GM18498 (cell line): ENCODE measurements at regions not wholly inside any gene's neighbourhood (a gene's known extent, or its start where the extent isn't known, plus 50 kb on each side); places are given as distances from the start of the nearest gene placed in this dataset.
"Not testable (repeated sequence)": the region's sequence is repeated elsewhere in the genome, so short reads cannot be mapped to it uniquely, and the experiment has no call there.

ENCODE experiments used
- ATAC-seq: cut with Tn5 transposase; IDR thresholded peaks from one replicate; pipeline ENCODE4 v1.9.1; 2021; ENCODE audit warnings: mild to moderate bottlenecking, moderate library complexity; ENCODE audit not compliant: unreplicated experiment

- no peak for ATAC-seq
These were observed 56.3 kb upstream of the NCKAP5 start for GRCh38 chr2:133624551-133624950.

GRCh38 chr2:133627741-133628140, 59.5 kb upstream of the NCKAP5 start:
- ATAC-seq, result no peak

DNA sequence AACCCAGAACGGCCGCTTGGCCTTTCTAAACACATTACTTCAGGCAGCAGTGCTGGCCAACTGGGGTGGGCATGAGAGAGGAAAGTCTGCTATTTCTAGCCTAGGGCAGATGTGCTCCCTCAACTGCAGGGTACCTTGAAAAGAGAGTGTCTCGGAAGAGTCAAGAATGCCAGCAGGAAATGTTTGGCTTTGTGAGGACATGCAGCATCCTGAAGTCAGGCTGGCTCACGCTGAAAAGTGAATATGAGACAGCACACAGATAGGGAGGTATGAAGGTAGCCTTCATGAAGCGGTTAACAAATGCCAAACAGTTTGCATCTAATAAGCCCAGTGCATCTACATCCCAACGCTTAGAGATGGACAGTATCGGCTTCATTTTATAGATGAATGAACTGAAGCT, 65.0 kb upstream of the NCKAP5 start:
- ATAC-seq, result no peak

DNA sequence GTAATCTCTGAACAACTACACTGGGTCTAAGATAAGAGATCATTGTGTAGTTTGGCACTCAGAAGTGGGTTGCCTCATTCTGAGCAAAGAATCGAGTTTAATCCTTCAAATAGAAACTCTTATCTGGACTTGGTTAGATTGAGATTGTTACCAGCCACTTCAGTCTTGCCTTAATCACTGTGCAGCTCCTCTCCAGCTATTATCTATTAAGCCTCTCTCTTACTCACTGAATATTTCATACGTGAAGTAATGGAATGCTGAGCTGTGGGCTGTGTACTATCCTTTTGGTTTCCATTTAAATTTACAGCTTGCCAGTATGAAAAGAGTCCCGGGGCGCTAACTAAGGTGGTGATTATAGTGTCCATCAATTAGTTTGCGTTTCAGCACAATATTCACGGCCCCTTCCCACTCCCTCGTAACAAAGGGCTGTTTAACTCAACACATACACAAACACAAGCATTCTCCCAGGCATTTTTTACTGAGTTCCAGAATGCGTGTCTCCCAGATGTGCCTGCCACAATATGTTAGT, 65.7 kb upstream of the NCKAP5 start:
- no peak for ATAC-seq

- ATAC-seq, result no peak
These were observed 66.9 kb upstream of the NCKAP5 start for GRCh38 chr2:133635131-133635530.

DNA sequence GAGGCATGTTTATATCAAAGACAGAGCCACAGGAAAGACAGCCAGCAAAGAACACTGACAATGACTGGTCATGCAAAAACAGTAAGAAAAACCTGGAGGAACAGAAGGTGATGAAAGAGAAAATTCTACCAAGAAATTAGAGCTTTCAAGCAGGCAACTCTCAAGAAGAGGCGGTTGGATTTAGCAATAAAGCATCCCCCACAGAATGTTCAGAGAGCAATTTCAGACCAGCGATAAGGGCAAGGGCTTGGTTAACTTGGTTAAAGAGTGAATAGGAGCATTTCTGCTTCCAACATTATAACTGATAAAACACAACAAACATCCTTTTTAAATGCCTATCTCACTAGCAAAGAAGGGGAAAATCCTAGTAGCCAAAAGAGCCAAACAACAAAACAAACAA, 68.0 kb upstream of the NCKAP5 start:
- ATAC-seq, result no peak

GRCh38 chr2:133640103-133640502, 71.8 kb upstream of the NCKAP5 start:
- ATAC-seq, result no peak

- no peak for ATAC-seq
These were observed 73.2 kb upstream of the NCKAP5 start for GRCh38 chr2:133641497-133641896.

GRCh38 chr2:133641942-133642725, 73.9 kb upstream of the NCKAP5 start:
- no peak for ATAC-seq

DNA sequence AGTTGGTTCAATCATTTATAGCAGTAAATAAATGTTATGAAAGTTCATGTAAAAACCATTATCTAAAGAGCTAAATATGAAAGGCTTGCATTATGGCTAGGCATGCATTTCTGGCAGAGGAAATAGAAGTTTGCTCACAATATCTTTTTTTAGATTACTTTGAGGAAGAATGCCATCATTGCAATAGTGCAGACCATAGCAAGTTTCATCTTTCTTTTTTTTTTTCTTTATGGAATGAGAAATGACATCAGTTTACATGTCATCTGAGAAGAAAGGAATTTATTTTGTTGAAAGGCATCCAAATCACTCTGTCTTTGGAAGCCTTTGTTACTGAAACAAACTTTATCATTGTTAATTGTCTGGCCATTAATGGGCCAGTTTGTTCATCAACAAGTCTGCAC, 74.5 kb upstream of the NCKAP5 start:
- ATAC-seq, result no peak

DNA sequence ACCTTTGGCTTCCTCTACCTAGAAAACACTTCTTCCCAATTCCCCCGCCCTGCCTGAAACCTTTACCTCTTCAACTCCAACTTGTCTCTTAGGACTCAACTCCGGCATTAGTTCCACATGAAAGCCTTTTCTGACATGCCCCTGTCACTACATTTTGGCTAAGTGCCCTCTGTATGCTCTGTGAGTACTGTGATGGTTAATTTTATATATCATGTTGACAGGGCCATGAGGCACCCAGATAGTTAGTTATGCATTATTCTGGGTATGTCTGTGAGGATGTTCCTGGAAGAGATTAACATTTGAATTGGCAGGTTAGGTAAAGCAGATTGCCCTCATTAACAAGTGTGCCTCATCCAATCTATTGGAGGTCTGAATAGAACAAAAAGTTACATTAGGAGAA, 75.6 kb upstream of the NCKAP5 start:
- no peak for ATAC-seq

- ATAC-seq, result no peak
These were observed 76.6 kb upstream of the NCKAP5 start for GRCh38 chr2:133644846-133645245.

DNA sequence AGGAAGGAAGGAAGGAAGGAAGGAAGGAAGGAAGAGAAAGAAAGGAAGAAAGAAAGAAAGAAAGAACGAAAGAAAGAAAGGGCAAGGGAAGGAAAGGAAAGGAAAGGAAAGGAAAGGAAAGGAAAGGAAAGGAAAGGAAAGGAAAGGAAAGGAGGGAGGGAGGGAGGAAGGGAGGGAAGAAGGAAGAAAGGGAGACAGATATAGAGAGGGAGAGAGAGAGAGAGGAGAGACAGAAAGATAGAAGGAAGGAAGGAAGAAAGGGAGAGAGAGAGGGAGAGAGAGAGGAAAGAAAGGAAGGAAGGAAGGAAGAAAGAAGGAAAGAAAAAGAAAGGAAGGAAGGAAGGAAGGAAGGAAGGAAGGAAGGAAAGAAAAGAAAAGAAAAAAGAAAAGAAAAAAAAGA, 79.1 kb upstream of the NCKAP5 start:
- not testable (repeated sequence) for ATAC-seq

DNA sequence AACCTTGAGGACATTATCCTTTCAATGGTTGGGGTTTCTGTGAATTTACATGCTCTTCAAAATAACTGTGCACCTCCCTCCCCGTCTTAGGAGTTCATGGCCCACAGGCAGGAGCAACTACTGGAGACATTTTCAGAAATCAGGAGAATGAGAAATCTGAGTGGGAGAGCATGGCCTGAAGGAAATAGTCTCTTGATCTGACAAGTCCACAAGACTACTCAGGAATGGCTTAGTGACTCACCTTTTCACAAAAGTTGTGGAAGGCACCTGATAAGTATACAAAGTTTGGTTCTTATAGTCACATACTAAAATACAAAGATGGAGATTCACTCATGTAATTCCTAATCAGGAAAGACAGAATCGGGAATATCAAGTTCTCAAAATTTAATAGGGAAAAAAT, 83.6 kb upstream of the NCKAP5 start:
- no peak for ATAC-seq

- ATAC-seq, result no peak
These were observed 84.1 kb upstream of the NCKAP5 start for GRCh38 chr2:133652398-133652797.

- no peak for ATAC-seq
These were observed 84.8 kb upstream of the NCKAP5 start for GRCh38 chr2:133653056-133653455.

DNA sequence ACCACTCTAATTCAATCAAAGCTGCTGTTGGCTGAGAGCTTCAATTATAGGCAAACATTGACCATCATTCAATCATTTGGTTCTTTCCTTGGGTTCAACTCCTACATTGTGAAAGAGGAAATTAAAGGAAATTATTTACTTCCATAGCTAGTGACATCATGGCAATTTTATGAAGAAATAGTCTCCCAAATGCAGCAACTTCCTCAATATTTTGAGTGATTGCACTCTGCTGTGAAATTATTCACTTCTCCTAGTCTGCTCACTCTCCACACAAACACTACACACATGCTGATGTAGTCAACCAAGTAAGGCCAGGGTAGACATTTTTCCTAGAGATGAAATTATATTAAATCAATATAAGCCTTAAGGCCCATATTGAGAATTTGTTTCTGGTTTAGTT, 86.7 kb upstream of the NCKAP5 start:
- no peak for ATAC-seq

DNA sequence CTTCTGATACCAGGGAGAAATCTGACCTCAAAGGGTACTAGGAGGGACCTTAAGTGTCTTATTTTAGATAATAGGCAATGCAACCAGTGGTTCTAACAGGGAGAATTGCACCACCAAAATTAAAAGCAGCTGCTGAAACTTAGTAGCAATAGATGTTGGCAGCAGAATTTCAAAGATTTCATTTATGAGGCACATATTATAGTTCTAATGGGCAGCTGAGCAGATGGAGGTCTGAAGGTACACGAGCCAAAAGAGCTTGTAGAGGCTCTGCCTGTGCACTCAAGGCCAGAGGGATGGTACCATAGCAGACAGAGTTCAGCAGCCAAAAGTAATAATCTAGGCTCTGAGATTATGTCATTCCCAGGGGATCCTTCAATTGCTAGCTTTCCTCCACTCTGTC, 87.3 kb upstream of the NCKAP5 start:
- ATAC-seq, result no peak

GRCh38 chr2:133657591-133657990, 89.3 kb upstream of the NCKAP5 start:
- no peak for ATAC-seq

DNA sequence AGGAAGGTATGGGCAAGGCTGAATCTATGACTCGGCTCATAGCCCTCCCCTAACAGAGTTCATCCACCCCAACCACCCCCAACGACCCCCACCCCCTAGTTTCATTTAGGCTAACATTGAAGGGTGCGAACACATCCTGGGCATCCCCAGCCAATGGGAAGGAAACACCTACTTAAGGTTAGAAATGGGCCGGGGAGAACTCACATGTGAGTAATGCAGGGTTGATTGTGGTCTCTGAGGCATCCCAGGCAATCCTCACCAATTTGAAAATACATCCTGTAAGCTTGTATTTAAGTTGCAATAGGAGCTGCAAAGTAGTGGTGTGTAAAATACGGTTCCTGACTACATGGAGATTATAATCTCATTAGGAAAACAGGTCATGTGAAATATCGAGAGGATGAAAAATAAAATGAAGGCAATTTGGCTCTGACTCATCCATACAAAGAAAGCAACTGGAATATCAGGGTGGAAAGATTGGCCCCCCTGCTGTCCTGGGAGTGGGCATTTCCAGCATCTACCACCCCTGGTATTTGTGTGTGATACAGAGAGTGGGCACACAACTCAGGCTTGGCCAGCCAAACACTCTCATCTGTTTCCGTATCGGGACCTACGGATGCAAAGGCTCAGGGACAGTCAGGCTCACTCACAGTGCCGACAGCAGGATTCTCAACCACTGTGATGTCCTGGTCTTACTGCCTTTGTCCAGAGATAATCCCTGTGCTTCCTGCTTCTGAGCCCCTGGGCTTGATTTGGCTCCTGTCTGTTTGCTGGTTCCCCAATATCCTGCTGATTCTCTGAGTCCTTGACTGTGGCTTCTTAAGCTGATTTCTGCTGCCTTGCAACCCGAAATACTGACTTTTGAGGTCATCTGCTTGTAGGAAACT, 90.0 kb upstream of the NCKAP5 start:
- no peak for ATAC-seq

- no peak for ATAC-seq
These were observed 92.2 kb upstream of the NCKAP5 start for GRCh38 chr2:133660510-133660909.

DNA sequence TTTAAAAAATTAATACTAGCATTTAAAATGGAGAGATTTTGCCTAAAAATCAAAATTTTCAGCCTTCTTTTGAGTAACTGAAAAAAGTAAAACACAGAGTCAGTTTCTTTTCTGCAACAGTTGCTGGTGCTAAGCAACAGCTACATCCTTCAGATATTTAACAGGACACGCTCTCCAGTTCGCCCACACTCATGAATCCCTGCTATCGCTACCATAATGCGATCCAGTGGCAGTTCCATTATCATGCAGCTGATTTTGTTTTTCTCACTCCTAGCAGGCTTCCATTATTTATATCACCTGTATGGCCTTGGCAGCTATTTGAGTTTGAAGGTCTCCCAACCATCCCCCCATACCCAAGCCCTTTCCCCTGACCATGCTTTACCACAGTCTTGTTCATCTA, 93.1 kb upstream of the NCKAP5 start:
- ATAC-seq, result no peak
